H1 (cell line): ENCODE measurements at regions not wholly inside any gene's neighbourhood (a gene's known extent, or its start where the extent isn't known, plus 50 kb on each side); places are given as distances from the start of the nearest gene placed in this dataset.

ENCODE experiments used
- CTCF ChIA-PET: fragments of 300-600 bp; sonication (Branson Sonifier 250); formaldehyde crosslinking; loops from one replicate; lab custom pipeline; 2021; ENCODE audit not compliant: partially characterized antibody; lab: Charles Lee
- POLR2A ChIA-PET: fragments of 300-600 bp; sonication (Branson Sonifier 250); formaldehyde crosslinking; loops from one replicate; lab custom pipeline; 2021; ENCODE audit warnings: inconsistent platforms; ENCODE audit not compliant: partially characterized antibody; lab: Charles Lee
- DNase-seq, 2 experiments: peaks; one replicate each; pipeline versions ENCODE4 v3.0.0 to v3.0.0-alpha.2; 2010 to 2022; ENCODE audit warnings: low spot score in 2 of 2, low read depth in 1 of 2, mixed read lengths in 1 of 2
- FAIRE-seq: peaks from 2 replicates; lab custom pipeline; 2011; peaks lifted over from hg19 to GRCh38; lab: Jason Lieb, UNC
- H2AFZ ChIP-seq: 2 replicates; pipeline ENCODE4 v1.8.1; 2012; ENCODE audit warnings: low read length, inconsistent platforms
- H2AK5ac ChIP-seq: 2 replicates; pipeline ENCODE4 v1.6.1; 2013; ENCODE audit warnings: low read depth, low read length
- H2BK120ac ChIP-seq: replicated peaks from 2 replicates; pipeline ENCODE3; 2013; ENCODE audit warnings: low read depth, low read length, inconsistent platforms
- H2BK12ac ChIP-seq: 2 replicates; pipeline ENCODE4 v1.6.1; 2013; ENCODE audit warnings: low read depth, low read length
- H2BK15ac ChIP-seq: 2 replicates; pipeline ENCODE4 v1.6.1; 2013; ENCODE audit warnings: low read length
- H2BK20ac ChIP-seq: 2 replicates; pipeline ENCODE4 v1.6.1; 2013; ENCODE audit warnings: low read length
- H2BK5ac ChIP-seq: 2 replicates; pipeline ENCODE4 v1.6.1; 2013; ENCODE audit warnings: low read depth, low read length
- H3K14ac ChIP-seq: 2 replicates; pipeline ENCODE4 v1.6.1; 2013; ENCODE audit warnings: inconsistent platforms; ENCODE audit not compliant: insufficient read length
- H3K18ac ChIP-seq: 2 replicates; pipeline ENCODE4 v1.6.1; 2013; ENCODE audit warnings: low read length; ENCODE audit errors: extremely low read depth
- H3K23ac ChIP-seq: 2 replicates; pipeline ENCODE4 v1.6.1; 2013; ENCODE audit warnings: inconsistent platforms; ENCODE audit not compliant: insufficient read length
- H3K23me2 ChIP-seq: 2 replicates; pipeline ENCODE4 v1.6.1; 2013; ENCODE audit warnings: low read depth, low read length
- H3K27ac ChIP-seq: 2 replicates; pipeline ENCODE4 v1.6.1; 2011; ENCODE audit warnings: low read depth, low read length, inconsistent platforms
- H3K27me3 ChIP-seq, 4 experiments: replicated peaks in 1 of 4; 1 replicate in 1 of 4; 2 replicates in 3 of 4; pipeline versions ENCODE4 v1.6.1 to v1.8.1; 2011 to 2013; ENCODE audit warnings: low read length in 3 of 4, mild to moderate bottlenecking in 3 of 4, inconsistent platforms in 2 of 4, mixed read lengths in 2 of 4, moderate library complexity in 1 of 4; ENCODE audit not compliant: control insufficient read depth in 3 of 4, insufficient read depth in 3 of 4; ENCODE audit errors: extremely low read depth in 1 of 4
- H3K36me3 ChIP-seq, 4 experiments: 2 replicates each; pipeline versions ENCODE4 v1.6.1 to v1.8.1; 2011 to 2013; ENCODE audit warnings: mild to moderate bottlenecking in 4 of 4, low read length in 3 of 4, moderate library complexity in 2 of 4, control low read depth in 1 of 4, inconsistent platforms in 1 of 4; ENCODE audit not compliant: insufficient read depth in 4 of 4, control insufficient read depth in 2 of 4
- H3K4ac ChIP-seq: replicated peaks from 2 replicates; pipeline ENCODE3; 2013; ENCODE audit warnings: low read length, low read depth, mixed read lengths, inconsistent platforms; ENCODE audit not compliant: insufficient read length
- H3K4me1 ChIP-seq, 4 experiments: replicated peaks in 1 of 4; 1 replicate in 1 of 4; 2 replicates in 3 of 4; pipeline versions ENCODE4 v1.6.1 to v1.8.1; 2011 to 2013; ENCODE audit warnings: low read length in 3 of 4, inconsistent platforms in 2 of 4, mixed read lengths in 1 of 4; ENCODE audit not compliant: insufficient read depth in 4 of 4, control insufficient read depth in 3 of 4
- H3K4me2 ChIP-seq, 2 experiments: 2 replicates each; pipeline versions ENCODE4 v1.6.1 to v1.8.1; 2011 to 2013; ENCODE audit warnings: low read depth in 2 of 2, low read length in 2 of 2, control low read depth in 1 of 2, inconsistent platforms in 1 of 2, mild to moderate bottlenecking in 1 of 2; ENCODE audit not compliant: insufficient read depth in 1 of 2
- H3K4me3 ChIP-seq, 4 experiments: fragments of 200-600, 300-600 bp in 1 of 4; sonication (generic), shearing (Covaris generic), sonication (Bioruptor Twin) in 1 of 4; 2 replicates each; pipeline versions ENCODE4 v1.5.1 to v1.8.1; 2011 to 2016; ENCODE audit warnings: low read length in 4 of 4, low read depth in 3 of 4, control low read depth in 2 of 4, inconsistent platforms in 2 of 4, mild to moderate bottlenecking in 2 of 4, mixed read lengths in 1 of 4, moderate library complexity in 1 of 4; ENCODE audit not compliant: insufficient read depth in 2 of 4; ENCODE audit errors: extremely low read depth in 1 of 4
- H3K56ac ChIP-seq: replicated peaks from 2 replicates; pipeline ENCODE3; 2013; ENCODE audit warnings: low read depth, mild to moderate bottlenecking, mixed read lengths, low read length, inconsistent platforms; ENCODE audit not compliant: insufficient read length
- H3K79me1 ChIP-seq: 2 replicates; pipeline ENCODE4 v1.6.1; 2013; ENCODE audit warnings: low read depth, low read length, control low read depth
- H3K79me2 ChIP-seq, 2 experiments: 2 replicates each; pipeline versions ENCODE4 v1.6.1 to v1.8.1; 2012 to 2013; ENCODE audit warnings: low read length in 2 of 2, mild to moderate bottlenecking in 2 of 2, inconsistent platforms in 1 of 2; ENCODE audit not compliant: insufficient read depth in 2 of 2, control insufficient read depth in 1 of 2
- H3K9ac ChIP-seq, 4 experiments: replicated peaks in 1 of 4; 1 replicate in 1 of 4; 2 replicates in 3 of 4; pipeline versions ENCODE4 v1.6.1 to v1.8.1; 2011 to 2013; ENCODE audit warnings: low read depth in 3 of 4, low read length in 3 of 4, control low read depth in 2 of 4, mild to moderate bottlenecking in 2 of 4, moderate library complexity in 2 of 4, inconsistent platforms in 1 of 4; ENCODE audit errors: extremely low read depth in 1 of 4
- H3K9me3 ChIP-seq, 2 experiments: 2 replicates each; pipeline versions ENCODE4 v1.6.1 to v1.8.1; 2012 to 2013; ENCODE audit warnings: mild to moderate bottlenecking in 2 of 2, moderate library complexity in 2 of 2, control low read depth in 1 of 2, inconsistent platforms in 1 of 2, low read depth in 1 of 2, low read length in 1 of 2, mixed read lengths in 1 of 2; ENCODE audit not compliant: insufficient read depth in 2 of 2
- H4K20me1 ChIP-seq, 2 experiments: replicated peaks in 1 of 2; 2 replicates each; pipeline versions ENCODE3 to v1.8.1; 2011 to 2013; ENCODE audit warnings: inconsistent platforms in 2 of 2, low read length in 2 of 2, mild to moderate bottlenecking in 1 of 2; ENCODE audit not compliant: insufficient read depth in 2 of 2, control insufficient read depth in 1 of 2
- H4K5ac ChIP-seq: 2 replicates; pipeline ENCODE4 v1.6.1; 2013; ENCODE audit warnings: low read length, low read depth, mixed read lengths, inconsistent platforms; ENCODE audit not compliant: insufficient read length
- H4K8ac ChIP-seq: 2 replicates; pipeline ENCODE4 v1.8.0; 2013; ENCODE audit warnings: mild to moderate bottlenecking, moderate library complexity, low read length, inconsistent platforms; ENCODE audit not compliant: insufficient read depth; ENCODE audit errors: extremely low read depth
- H4K91ac ChIP-seq: replicated peaks from 2 replicates; pipeline ENCODE3; 2013; ENCODE audit warnings: low read length, mixed read lengths, inconsistent platforms; ENCODE audit not compliant: insufficient read length
- CHD2 ChIP-seq: IDR thresholded peaks from 2 replicates; pipeline ENCODE4 v1.6.1; 2012; ENCODE audit warnings: low read length, improper control_type of control experiment
- EZH2 ChIP-seq: fragments of 200-600 bp; sonication (generic); IDR thresholded peaks from 2 replicates; pipeline ENCODE4 v1.7.1; 2012; ENCODE audit warnings: low read depth, mild to moderate bottlenecking, moderate library complexity, low read length, inconsistent platforms; ENCODE audit not compliant: severe bottlenecking
- JUN ChIP-seq: IDR thresholded peaks from 2 replicates; pipeline ENCODE4 v1.6.1; 2011; ENCODE audit warnings: low read depth, mild to moderate bottlenecking, improper control_type of control experiment, low read length
- MAFK ChIP-seq: IDR thresholded peaks from 2 replicates; pipeline ENCODE4 v1.6.1; 2012; ENCODE audit warnings: low read depth, mild to moderate bottlenecking, improper control_type of control experiment, low read length
- POLR2AphosphoS5 ChIP-seq: IDR thresholded peaks from 2 replicates; pipeline ENCODE4 v1.6.1; 2011; ENCODE audit warnings: low read depth, low read length
- RXRA ChIP-seq: IDR thresholded peaks from 2 replicates; pipeline ENCODE4 v1.6.1; 2011; ENCODE audit warnings: low read depth, mild to moderate bottlenecking, low read length, moderate library complexity; ENCODE audit not compliant: insufficient read depth
- SIX5 ChIP-seq: IDR thresholded peaks from 2 replicates; pipeline ENCODE4 v1.6.1; 2011; ENCODE audit warnings: mild to moderate bottlenecking, low read depth, low read length
- SP1 ChIP-seq: IDR thresholded peaks from 2 replicates; pipeline ENCODE4 v1.6.1; 2011; ENCODE audit warnings: low read depth, low read length
- SUZ12 ChIP-seq: fragments of 200-600 bp; sonication (generic); IDR thresholded peaks from 2 replicates; pipeline ENCODE4 v1.6.1; 2012; ENCODE audit warnings: mild to moderate bottlenecking, inconsistent platforms, low read length, moderate library complexity, mixed read lengths
- TEAD4 ChIP-seq: IDR thresholded peaks from 2 replicates; pipeline ENCODE4 v1.6.1; 2012; ENCODE audit warnings: low read depth, low read length, inconsistent platforms, mixed read lengths
- YY1 ChIP-seq: IDR thresholded peaks from 2 replicates; pipeline ENCODE4 v1.6.1; 2011; ENCODE audit warnings: low read depth, mild to moderate bottlenecking, low read length
- WGBS, 2 experiments: shearing (Covaris generic) in 1 of 2; methylation state at CpG; one replicate each; pipeline versions ENCODE4 v1.1.6 to v1.1.7; 2013 to 2015; ENCODE audit warnings: low lambda C conversion rate in 2 of 2, mixed read lengths in 2 of 2, inconsistent platforms in 1 of 2, low coverage in 1 of 2, missing lambda C conversion rate in 1 of 2; ENCODE audit not compliant: insufficient replicate concordance in 2 of 2, insufficient coverage in 1 of 2, insufficient read length in 1 of 2; ENCODE audit errors: extremely low coverage in 1 of 2, missing lambda C conversion rate in 1 of 2; 5-methylcytosine and 5-hydroxymethylcytosine counted together
- TF ChIP-seq, protein P1 (sequence below): IDR thresholded peaks from 2 replicates; pipeline ENCODE4 v1.6.1; 2012; ENCODE audit warnings: inconsistent platforms
- TF ChIP-seq, protein P2 (sequence below): IDR thresholded peaks from 2 replicates; pipeline ENCODE4 v1.6.1; 2011; ENCODE audit warnings: low read length, improper control_type of control experiment

DNA sequence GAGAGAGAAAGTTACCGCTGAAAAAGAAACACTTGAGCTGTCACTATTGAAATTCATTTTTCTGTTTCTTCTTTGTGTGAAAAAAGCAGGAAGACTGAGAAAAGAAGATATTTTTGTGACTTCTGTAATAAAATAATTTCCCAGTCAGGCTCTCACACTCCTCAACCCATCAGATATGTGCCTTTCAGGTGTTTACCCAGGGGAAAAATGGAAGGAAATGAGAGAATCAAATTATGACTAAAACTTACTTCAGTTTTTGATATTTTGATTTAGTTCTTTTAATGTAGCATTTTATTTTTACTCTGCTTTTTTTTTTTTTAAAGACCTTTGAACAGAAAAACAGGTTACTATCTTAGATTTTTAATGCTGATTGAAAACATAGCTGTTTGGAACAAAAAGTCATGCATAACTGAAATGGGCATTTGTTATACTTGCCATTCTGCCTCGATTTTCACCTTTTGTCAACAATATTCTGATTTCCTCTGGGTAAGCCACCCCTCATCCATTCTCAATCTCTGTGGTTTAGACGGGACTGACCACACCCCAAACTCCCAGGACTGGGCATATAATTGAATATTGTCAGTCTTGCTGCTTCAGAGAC is 133.2 kb upstream of the KRR1 start:
- Histone ChIP-seq H3K36me3 (no peaks in the 10 kb centered on the region), H2BK20ac (no peak overlapping the region), H3K4me3 (no peak overlapping the region), H3K23ac (no peak overlapping the region), H3K4me2 (no peak overlapping the region), H3K79me2 (no peaks in the 10 kb centered on the region), H3K4ac (no peak overlapping the region), H3K56ac (no peak overlapping the region), H3K9me3 (no peaks in the 10 kb centered on the region), H2BK5ac (no peak overlapping the region), H4K5ac (no peak overlapping the region), H2AFZ (0 out of 2 replicates have a peak overlapping the region, but pooled peaks have one; percentile 42), H4K8ac (no peak overlapping the region), H2BK120ac (no peak overlapping the region), H2BK15ac (no peak overlapping the region), H2AK5ac (no peak overlapping the region), H3K18ac (no peak overlapping the region), H4K91ac (no peak overlapping the region), H3K4me1 (no peaks in the 10 kb centered on the region), H3K27me3 (no peaks in the 10 kb centered on the region), H3K9ac (no peak overlapping the region), H3K23me2 (no peaks in the 10 kb centered on the region), H3K14ac (no peak overlapping the region), H2BK12ac (no peak overlapping the region), H4K20me1 (no peaks in the 10 kb centered on the region), H3K27ac (no peak overlapping the region), H3K79me1 (no peaks in the 10 kb centered on the region)
- ChIA-PET CTCF (interaction anchor here (2.1 kb wide), 1 partner anchor 23 kb away, joined by 4 read pairs; no protein-coding TSS in a partner anchor), POLR2A (no interaction called here)
- FAIRE-seq (no peak), DNase-seq (no peak)
- WGBS, 2 experiments: 94% methylated on average over 3 of the region's 3 CpGs; no CpG with 5 or more reads in 1 of the 2 experiments
- no peak for TF ChIP-seq CHD2
- no peak for TF ChIP-seq YY1
- TF ChIP-seq, protein P1, sequence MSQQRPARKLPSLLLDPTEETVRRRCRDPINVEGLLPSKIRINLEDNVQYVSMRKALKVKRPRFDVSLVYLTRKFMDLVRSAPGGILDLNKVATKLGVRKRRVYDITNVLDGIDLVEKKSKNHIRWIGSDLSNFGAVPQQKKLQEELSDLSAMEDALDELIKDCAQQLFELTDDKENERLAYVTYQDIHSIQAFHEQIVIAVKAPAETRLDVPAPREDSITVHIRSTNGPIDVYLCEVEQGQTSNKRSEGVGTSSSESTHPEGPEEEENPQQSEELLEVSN: no peak
- TF ChIP-seq POLR2AphosphoS5: no peak
- TF ChIP-seq, protein P2, sequence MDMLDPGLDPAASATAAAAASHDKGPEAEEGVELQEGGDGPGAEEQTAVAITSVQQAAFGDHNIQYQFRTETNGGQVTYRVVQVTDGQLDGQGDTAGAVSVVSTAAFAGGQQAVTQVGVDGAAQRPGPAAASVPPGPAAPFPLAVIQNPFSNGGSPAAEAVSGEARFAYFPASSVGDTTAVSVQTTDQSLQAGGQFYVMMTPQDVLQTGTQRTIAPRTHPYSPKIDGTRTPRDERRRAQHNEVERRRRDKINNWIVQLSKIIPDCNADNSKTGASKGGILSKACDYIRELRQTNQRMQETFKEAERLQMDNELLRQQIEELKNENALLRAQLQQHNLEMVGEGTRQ: no peak
- no peak for TF ChIP-seq SIX5
- TF ChIP-seq EZH2: no peak
- no peak for TF ChIP-seq SUZ12
- TF ChIP-seq TEAD4: no peak
- no peak for TF ChIP-seq JUN
- no peak for TF ChIP-seq SP1
- TF ChIP-seq MAFK: no peak
- no peak for TF ChIP-seq RXRA
